ENCODE measurements at regions not wholly inside any gene's neighbourhood (a gene's known extent, or its start where the extent isn't known, plus 50 kb on each side); places are given as distances from the start of the nearest gene placed in this dataset.

DNA sequence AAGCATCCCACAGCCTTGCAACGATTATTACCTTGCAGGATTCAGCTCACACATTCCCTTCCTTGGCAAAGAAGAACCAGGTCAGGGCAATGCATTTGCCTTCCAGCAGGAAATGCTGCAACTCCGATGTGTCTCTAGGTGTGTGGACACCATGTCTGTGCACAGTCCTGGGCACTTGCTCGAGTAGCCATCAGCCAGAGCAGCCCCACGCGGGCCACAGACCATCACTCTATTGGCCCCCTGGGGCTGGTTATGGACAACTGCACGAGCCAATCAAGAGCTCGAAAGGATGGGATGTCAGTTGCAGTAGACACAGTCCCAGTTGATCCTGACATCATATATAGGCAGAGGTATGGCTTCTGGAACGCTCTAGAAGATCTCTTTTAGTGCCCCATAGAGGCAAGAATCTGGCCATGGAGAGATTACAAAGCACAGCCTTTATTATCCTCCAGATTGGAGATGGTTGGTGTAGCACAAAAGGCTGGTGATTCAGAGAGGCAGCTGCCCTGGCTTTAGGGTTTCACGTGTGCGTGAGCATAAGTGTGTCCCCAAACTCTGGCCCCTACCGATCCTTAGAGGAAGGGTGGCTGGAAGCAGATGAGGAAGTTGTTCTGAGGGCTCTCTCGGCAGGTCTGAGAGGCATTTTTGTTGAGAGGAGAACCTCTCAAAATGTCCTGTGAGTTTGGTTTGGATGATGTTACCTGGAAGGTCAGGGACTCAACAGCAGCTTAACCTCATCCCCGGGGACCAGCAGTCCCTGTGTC is 403.8 kb downstream of the SEC14L1 start (continued):
- TF ChIP-seq, protein P1, sequence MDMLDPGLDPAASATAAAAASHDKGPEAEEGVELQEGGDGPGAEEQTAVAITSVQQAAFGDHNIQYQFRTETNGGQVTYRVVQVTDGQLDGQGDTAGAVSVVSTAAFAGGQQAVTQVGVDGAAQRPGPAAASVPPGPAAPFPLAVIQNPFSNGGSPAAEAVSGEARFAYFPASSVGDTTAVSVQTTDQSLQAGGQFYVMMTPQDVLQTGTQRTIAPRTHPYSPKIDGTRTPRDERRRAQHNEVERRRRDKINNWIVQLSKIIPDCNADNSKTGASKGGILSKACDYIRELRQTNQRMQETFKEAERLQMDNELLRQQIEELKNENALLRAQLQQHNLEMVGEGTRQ (CRISPR knock-in tag; IDR thresholded peaks at IDR 0.05) = no peak
- TF ChIP-seq, protein P2, sequence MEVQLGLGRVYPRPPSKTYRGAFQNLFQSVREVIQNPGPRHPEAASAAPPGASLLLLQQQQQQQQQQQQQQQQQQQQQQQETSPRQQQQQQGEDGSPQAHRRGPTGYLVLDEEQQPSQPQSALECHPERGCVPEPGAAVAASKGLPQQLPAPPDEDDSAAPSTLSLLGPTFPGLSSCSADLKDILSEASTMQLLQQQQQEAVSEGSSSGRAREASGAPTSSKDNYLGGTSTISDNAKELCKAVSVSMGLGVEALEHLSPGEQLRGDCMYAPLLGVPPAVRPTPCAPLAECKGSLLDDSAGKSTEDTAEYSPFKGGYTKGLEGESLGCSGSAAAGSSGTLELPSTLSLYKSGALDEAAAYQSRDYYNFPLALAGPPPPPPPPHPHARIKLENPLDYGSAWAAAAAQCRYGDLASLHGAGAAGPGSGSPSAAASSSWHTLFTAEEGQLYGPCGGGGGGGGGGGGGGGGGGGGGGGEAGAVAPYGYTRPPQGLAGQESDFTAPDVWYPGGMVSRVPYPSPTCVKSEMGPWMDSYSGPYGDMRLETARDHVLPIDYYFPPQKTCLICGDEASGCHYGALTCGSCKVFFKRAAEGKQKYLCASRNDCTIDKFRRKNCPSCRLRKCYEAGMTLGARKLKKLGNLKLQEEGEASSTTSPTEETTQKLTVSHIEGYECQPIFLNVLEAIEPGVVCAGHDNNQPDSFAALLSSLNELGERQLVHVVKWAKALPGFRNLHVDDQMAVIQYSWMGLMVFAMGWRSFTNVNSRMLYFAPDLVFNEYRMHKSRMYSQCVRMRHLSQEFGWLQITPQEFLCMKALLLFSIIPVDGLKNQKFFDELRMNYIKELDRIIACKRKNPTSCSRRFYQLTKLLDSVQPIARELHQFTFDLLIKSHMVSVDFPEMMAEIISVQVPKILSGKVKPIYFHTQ (CRISPR knock-in tag; IDR thresholded peaks at IDR 0.05) = no peak
- TF ChIP-seq RORB (CRISPR knock-in tag; IDR thresholded peaks at IDR 0.05) (no peak), SP1 (CRISPR knock-in tag; conservative IDR thresholded peaks at IDR 0.05) (no peak)
- TF ChIP-seq, protein P3, sequence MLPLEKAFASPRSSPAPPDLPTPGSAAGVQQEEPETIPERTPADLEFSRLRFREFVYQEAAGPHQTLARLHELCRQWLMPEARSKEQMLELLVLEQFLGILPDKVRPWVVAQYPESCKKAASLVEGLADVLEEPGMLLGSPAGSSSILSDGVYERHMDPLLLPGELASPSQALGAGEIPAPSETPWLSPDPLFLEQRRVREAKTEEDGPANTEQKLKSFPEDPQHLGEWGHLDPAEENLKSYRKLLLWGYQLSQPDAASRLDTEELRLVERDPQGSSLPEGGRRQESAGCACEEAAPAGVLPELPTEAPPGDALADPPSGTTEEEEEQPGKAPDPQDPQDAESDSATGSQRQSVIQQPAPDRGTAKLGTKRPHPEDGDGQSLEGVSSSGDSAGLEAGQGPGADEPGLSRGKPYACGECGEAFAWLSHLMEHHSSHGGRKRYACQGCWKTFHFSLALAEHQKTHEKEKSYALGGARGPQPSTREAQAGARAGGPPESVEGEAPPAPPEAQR (CRISPR knock-in tag; IDR thresholded peaks at IDR 0.05) = no peak
- TF ChIP-seq, protein P4, sequence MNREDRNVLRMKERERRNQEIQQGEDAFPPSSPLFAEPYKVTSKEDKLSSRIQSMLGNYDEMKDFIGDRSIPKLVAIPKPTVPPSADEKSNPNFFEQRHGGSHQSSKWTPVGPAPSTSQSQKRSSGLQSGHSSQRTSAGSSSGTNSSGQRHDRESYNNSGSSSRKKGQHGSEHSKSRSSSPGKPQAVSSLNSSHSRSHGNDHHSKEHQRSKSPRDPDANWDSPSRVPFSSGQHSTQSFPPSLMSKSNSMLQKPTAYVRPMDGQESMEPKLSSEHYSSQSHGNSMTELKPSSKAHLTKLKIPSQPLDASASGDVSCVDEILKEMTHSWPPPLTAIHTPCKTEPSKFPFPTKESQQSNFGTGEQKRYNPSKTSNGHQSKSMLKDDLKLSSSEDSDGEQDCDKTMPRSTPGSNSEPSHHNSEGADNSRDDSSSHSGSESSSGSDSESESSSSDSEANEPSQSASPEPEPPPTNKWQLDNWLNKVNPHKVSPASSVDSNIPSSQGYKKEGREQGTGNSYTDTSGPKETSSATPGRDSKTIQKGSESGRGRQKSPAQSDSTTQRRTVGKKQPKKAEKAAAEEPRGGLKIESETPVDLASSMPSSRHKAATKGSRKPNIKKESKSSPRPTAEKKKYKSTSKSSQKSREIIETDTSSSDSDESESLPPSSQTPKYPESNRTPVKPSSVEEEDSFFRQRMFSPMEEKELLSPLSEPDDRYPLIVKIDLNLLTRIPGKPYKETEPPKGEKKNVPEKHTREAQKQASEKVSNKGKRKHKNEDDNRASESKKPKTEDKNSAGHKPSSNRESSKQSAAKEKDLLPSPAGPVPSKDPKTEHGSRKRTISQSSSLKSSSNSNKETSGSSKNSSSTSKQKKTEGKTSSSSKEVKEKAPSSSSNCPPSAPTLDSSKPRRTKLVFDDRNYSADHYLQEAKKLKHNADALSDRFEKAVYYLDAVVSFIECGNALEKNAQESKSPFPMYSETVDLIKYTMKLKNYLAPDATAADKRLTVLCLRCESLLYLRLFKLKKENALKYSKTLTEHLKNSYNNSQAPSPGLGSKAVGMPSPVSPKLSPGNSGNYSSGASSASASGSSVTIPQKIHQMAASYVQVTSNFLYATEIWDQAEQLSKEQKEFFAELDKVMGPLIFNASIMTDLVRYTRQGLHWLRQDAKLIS (CRISPR knock-in tag; IDR thresholded peaks at IDR 0.05; ENCODE audit: borderline replicate concordance) = no peak

DNA sequence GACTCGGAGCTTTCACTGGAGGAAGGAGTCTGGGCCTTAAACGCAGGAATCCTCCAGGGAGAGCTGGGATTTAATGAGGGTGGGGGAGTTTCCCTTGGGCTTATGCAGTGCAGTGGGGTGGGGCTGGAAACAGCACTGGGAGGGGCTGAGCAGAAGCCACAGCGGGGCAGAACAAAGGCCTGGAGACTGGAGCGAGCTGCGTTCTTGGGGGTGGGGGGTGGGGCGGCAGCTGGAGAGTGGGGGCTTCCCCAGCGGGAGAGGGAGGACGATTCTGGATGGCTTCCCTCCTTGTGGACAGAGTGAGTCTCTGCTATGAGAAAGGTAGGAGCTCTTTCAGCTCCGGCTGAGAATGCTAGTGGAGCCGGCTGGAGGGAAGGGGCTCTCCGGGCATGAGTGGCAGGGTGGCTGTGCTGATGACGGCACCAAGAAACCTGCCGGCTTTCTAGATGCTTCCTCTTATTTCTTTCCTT is 406.0 kb downstream of the SEC14L1 start:
- peak; percentile 64 for ATAC-seq
- no peak overlapping the region; the same call in none of the 2 replicates for H3K4me3 Mint-ChIP-seq
- H3K9me3 Mint-ChIP-seq = peaks cover 7% of the 10 kb centered on the region
- H3K4me1 Mint-ChIP-seq = peaks cover 45% of the 10 kb centered on the region
- H3K27me3 Mint-ChIP-seq (ENCODE audit: low read depth) = peaks cover 11% of the 10 kb centered on the region
- no peak for TF ChIP-seq NFATC4 (CRISPR knock-in tag; IDR thresholded peaks at IDR 0.05)
- TF ChIP-seq, protein P5, sequence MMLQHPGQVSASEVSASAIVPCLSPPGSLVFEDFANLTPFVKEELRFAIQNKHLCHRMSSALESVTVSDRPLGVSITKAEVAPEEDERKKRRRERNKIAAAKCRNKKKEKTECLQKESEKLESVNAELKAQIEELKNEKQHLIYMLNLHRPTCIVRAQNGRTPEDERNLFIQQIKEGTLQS (CRISPR knock-in tag; conservative IDR thresholded peaks at IDR 0.05) = no peak
- TF ChIP-seq, protein P6, sequence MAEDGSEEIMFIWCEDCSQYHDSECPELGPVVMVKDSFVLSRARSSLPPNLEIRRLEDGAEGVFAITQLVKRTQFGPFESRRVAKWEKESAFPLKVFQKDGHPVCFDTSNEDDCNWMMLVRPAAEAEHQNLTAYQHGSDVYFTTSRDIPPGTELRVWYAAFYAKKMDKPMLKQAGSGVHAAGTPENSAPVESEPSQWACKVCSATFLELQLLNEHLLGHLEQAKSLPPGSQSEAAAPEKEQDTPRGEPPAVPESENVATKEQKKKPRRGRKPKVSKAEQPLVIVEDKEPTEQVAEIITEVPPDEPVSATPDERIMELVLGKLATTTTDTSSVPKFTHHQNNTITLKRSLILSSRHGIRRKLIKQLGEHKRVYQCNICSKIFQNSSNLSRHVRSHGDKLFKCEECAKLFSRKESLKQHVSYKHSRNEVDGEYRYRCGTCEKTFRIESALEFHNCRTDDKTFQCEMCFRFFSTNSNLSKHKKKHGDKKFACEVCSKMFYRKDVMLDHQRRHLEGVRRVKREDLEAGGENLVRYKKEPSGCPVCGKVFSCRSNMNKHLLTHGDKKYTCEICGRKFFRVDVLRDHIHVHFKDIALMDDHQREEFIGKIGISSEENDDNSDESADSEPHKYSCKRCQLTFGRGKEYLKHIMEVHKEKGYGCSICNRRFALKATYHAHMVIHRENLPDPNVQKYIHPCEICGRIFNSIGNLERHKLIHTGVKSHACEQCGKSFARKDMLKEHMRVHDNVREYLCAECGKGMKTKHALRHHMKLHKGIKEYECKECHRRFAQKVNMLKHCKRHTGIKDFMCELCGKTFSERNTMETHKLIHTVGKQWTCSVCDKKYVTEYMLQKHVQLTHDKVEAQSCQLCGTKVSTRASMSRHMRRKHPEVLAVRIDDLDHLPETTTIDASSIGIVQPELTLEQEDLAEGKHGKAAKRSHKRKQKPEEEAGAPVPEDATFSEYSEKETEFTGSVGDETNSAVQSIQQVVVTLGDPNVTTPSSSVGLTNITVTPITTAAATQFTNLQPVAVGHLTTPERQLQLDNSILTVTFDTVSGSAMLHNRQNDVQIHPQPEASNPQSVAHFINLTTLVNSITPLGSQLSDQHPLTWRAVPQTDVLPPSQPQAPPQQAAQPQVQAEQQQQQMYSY (CRISPR knock-in tag; IDR thresholded peaks at IDR 0.05) = peak; percentile 82
- peaks cover 4% of the 10 kb centered on the region for H3K36me3 Mint-ChIP-seq
- POLR2A ChIA-PET = interaction anchor here (1.6 kb wide), 1 partner anchor 411 kb away, joined by 5 read pairs; the partner anchor contains the start of gene TNRC6C
- CTCF ChIA-PET = interaction anchor here (0.8 to 2.3 kb wide), 17 partner anchors 9 to 473 kb away, joined by 3 to 9 read pairs (median 4); no protein-coding TSS in a partner anchor
- peak; percentile 50 for DNase-seq (ENCODE audit: low spot score)
- no peak overlapping the region for H3K27ac Mint-ChIP-seq

Measured in WTC11 (cell line).